ENCODE measurements at regions not wholly inside any gene's neighbourhood (a gene's known extent, or its start where the extent isn't known, plus 50 kb on each side); places are given as distances from the start of the nearest gene placed in this dataset.
"Not testable (repeated sequence)": the region's sequence is repeated elsewhere in the genome, so short reads cannot be mapped to it uniquely, and the experiment has no call there.

GRCh38 chr2:95670686-95671085 is 78.9 kb downstream of the TRIM43 start:
- no peak overlapping the region for H3K27ac ChIP-seq (ENCODE audit: low read depth in 1 of 2, low read length in 2 of 2)
- WGBS: 91% methylated on average over 2 of the region's 2 CpGs

GRCh38 chr2:95671171-95671570 is 79.4 kb downstream of the TRIM43 start:
- not testable (repeated sequence) for H3K9me3 ChIP-seq (ENCODE audit: control insufficient read depth in 4 of 4, low read length in 3 of 4); H3K36me3 ChIP-seq (ENCODE audit: control insufficient read depth in 4 of 4, insufficient read depth in 3 of 4, low read depth in 1 of 4, low read length in 3 of 4)
- WGBS: 92% methylated on average over 4 of the region's 4 CpGs

More at GRCh38 chr2:95670686-95671085, 78.9 kb downstream of the TRIM43 start:
- Histone ChIP-seq H3K9ac (ENCODE audit: low read depth in 1 of 2, low read length in 2 of 2) (no peak overlapping the region), H3K9me3 (ENCODE audit: control insufficient read depth in 4 of 4, low read length in 3 of 4) (no peaks in the 10 kb centered on the region), H3K4me3 (ENCODE audit: low read depth in 1 of 3, low read length in 3 of 3) (no peak overlapping the region), H3K27me3 (ENCODE audit: control insufficient read depth in 4 of 4, insufficient read depth in 4 of 4, low read length in 3 of 4) (no peaks in the 10 kb centered on the region), H3K36me3 (ENCODE audit: control insufficient read depth in 4 of 4, insufficient read depth in 3 of 4, low read depth in 1 of 4, low read length in 3 of 4) (no peaks in the 10 kb centered on the region), H3K4me1 (ENCODE audit: control insufficient read depth in 4 of 4, insufficient read depth in 4 of 4, low read length in 3 of 4) (peaks cover 0 to 9% (median 4%) of the 10 kb centered on the region in 4 donors)
- no peak for DNase-seq (ENCODE audit: low spot score)
- TF ChIP-seq FOXA1 (IDR thresholded peaks at IDR 0.05) (no peak), JUND (IDR thresholded peaks at IDR 0.05) (no peak), TAF1 (conservative IDR thresholded peaks at IDR 0.05) (no peak), MAX (IDR thresholded peaks at IDR 0.05) (no peak), REST (IDR thresholded peaks at IDR 0.05) (no peak), HNF4G (IDR thresholded peaks at IDR 0.05) (no peak), FOXA2 (IDR thresholded peaks at IDR 0.05) (no peak), NR2F2 (IDR thresholded peaks at IDR 0.05) (no peak), SP1 (IDR thresholded peaks at IDR 0.05) (no peak), RXRA (IDR thresholded peaks at IDR 0.05) (no peak), EGR1 (IDR thresholded peaks at IDR 0.05; ENCODE audit: low read depth in 2 of 2) (no peak), RAD21 (IDR thresholded peaks at IDR 0.05) (no peak), GABPA (IDR thresholded peaks at IDR 0.05 in 1 of 2, conservative IDR thresholded peaks at IDR 0.05 in 1 of 2) (no peak), HNF4A (conservative IDR thresholded peaks at IDR 0.05) (no peak), YY1 (IDR thresholded peaks at IDR 0.05) (no peak)
- TF ChIP-seq, protein P1, sequence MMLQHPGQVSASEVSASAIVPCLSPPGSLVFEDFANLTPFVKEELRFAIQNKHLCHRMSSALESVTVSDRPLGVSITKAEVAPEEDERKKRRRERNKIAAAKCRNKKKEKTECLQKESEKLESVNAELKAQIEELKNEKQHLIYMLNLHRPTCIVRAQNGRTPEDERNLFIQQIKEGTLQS (IDR thresholded peaks at IDR 0.05): no peak
- TF ChIP-seq, protein P2, sequence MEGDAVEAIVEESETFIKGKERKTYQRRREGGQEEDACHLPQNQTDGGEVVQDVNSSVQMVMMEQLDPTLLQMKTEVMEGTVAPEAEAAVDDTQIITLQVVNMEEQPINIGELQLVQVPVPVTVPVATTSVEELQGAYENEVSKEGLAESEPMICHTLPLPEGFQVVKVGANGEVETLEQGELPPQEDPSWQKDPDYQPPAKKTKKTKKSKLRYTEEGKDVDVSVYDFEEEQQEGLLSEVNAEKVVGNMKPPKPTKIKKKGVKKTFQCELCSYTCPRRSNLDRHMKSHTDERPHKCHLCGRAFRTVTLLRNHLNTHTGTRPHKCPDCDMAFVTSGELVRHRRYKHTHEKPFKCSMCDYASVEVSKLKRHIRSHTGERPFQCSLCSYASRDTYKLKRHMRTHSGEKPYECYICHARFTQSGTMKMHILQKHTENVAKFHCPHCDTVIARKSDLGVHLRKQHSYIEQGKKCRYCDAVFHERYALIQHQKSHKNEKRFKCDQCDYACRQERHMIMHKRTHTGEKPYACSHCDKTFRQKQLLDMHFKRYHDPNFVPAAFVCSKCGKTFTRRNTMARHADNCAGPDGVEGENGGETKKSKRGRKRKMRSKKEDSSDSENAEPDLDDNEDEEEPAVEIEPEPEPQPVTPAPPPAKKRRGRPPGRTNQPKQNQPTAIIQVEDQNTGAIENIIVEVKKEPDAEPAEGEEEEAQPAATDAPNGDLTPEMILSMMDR (IDR thresholded peaks at IDR 0.05; ENCODE audit: low read depth, low read length, missing input control): no peak
- TF ChIP-seq, protein P3, sequence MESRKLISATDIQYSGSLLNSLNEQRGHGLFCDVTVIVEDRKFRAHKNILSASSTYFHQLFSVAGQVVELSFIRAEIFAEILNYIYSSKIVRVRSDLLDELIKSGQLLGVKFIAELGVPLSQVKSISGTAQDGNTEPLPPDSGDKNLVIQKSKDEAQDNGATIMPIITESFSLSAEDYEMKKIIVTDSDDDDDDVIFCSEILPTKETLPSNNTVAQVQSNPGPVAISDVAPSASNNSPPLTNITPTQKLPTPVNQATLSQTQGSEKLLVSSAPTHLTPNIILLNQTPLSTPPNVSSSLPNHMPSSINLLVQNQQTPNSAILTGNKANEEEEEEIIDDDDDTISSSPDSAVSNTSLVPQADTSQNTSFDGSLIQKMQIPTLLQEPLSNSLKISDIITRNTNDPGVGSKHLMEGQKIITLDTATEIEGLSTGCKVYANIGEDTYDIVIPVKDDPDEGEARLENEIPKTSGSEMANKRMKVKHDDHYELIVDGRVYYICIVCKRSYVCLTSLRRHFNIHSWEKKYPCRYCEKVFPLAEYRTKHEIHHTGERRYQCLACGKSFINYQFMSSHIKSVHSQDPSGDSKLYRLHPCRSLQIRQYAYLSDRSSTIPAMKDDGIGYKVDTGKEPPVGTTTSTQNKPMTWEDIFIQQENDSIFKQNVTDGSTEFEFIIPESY (IDR thresholded peaks at IDR 0.05): no peak

GRCh38 chr2:95671992-95672391 is 80.2 kb downstream of the TRIM43 start:
- H3K27ac ChIP-seq (ENCODE audit: low read depth in 1 of 2, low read length in 2 of 2); H3K9me3 ChIP-seq (ENCODE audit: control insufficient read depth in 4 of 4, low read length in 3 of 4): not testable (repeated sequence)
- WGBS: 89% methylated on average over 1 of the region's 1 CpG

More at GRCh38 chr2:95671171-95671570, 79.4 kb downstream of the TRIM43 start:
- H3K27ac ChIP-seq (ENCODE audit: low read depth in 1 of 2, low read length in 2 of 2); H3K9ac ChIP-seq (ENCODE audit: low read depth in 1 of 2, low read length in 2 of 2); H3K4me3 ChIP-seq (ENCODE audit: low read depth in 1 of 3, low read length in 3 of 3); H3K4me1 ChIP-seq (ENCODE audit: control insufficient read depth in 4 of 4, insufficient read depth in 4 of 4, low read length in 3 of 4); DNase-seq (ENCODE audit: low spot score); H3K27me3 ChIP-seq (ENCODE audit: control insufficient read depth in 4 of 4, insufficient read depth in 4 of 4, low read length in 3 of 4): not testable (repeated sequence)

DNA sequence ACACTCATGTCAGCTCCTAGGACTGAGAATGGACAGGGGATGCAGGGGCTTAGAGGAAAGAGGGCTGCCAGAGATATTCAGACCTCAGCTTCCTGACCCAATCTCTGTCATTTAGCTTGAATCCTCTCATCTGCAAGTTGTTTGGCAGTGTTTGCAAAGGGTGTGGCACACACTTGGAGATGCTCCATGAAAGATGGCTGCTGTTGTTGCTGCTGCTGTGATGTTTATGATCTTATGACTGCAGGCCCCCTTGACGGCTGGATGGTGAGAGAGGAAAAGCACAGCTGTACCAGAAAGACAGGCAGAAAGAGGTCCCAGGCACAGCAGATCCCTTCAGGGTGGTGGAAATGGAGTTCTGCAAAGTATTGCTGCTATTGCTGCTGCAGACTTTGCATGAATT is 80.7 kb downstream of the TRIM43 start:
- WGBS: 79% methylated on average over 1 of the region's 1 CpG
- not testable (repeated sequence) for H3K4me3 ChIP-seq (ENCODE audit: low read depth in 1 of 3, low read length in 3 of 3); H3K36me3 ChIP-seq (ENCODE audit: control insufficient read depth in 4 of 4, insufficient read depth in 3 of 4, low read depth in 1 of 4, low read length in 3 of 4); H3K27ac ChIP-seq (ENCODE audit: low read depth in 1 of 2, low read length in 2 of 2); H3K4me1 ChIP-seq (ENCODE audit: control insufficient read depth in 4 of 4, insufficient read depth in 4 of 4, low read length in 3 of 4); DNase-seq (ENCODE audit: low spot score); H3K9ac ChIP-seq (ENCODE audit: low read depth in 1 of 2, low read length in 2 of 2); H3K27me3 ChIP-seq (ENCODE audit: control insufficient read depth in 4 of 4, insufficient read depth in 4 of 4, low read length in 3 of 4); H3K9me3 ChIP-seq (ENCODE audit: control insufficient read depth in 4 of 4, low read length in 3 of 4)

More at GRCh38 chr2:95671992-95672391, 80.2 kb downstream of the TRIM43 start:
- H3K9ac ChIP-seq (ENCODE audit: low read depth in 1 of 2, low read length in 2 of 2); H3K36me3 ChIP-seq (ENCODE audit: control insufficient read depth in 4 of 4, insufficient read depth in 3 of 4, low read depth in 1 of 4, low read length in 3 of 4); H3K4me1 ChIP-seq (ENCODE audit: control insufficient read depth in 4 of 4, insufficient read depth in 4 of 4, low read length in 3 of 4); H3K4me3 ChIP-seq (ENCODE audit: low read depth in 1 of 3, low read length in 3 of 3); DNase-seq (ENCODE audit: low spot score); H3K27me3 ChIP-seq (ENCODE audit: control insufficient read depth in 4 of 4, insufficient read depth in 4 of 4, low read length in 3 of 4): not testable (repeated sequence)

All from liver (tissue), 8 donors.